RWPE2 (cell line): ENCODE measurements at regions not wholly inside any gene's neighbourhood (a gene's known extent, or its start where the extent isn't known, plus 50 kb on each side); places are given as distances from the start of the nearest gene placed in this dataset.
A peak's percentile ranks its signal among the peaks of the same experiment; 100 is the strongest.

Experiments
- ATAC-seq: fragments of 200-7000 bp; cut with Tn5 transposase; 3 replicates; pipeline ENCODE4 v1.9.1; 2021; ENCODE audit warnings: low read depth
- DNase-seq: peaks from one replicate; pipeline ENCODE4 v3.0.0-alpha.2; 2020; ENCODE audit warnings: low spot score
- H3K27ac ChIP-seq: fragments of 450-650 bp; 2 replicates; pipeline ENCODE4 v1.5.1; 2017; ENCODE audit warnings: mild to moderate bottlenecking; ENCODE audit not compliant: poor library complexity, severe bottlenecking
- H3K27me3 ChIP-seq: fragments of 250-450 bp; sonication (Bioruptor Pico); 2 replicates; pipeline ENCODE4 v1.5.1; 2021; ENCODE audit warnings: mild to moderate bottlenecking, moderate library complexity; ENCODE audit not compliant: insufficient read depth, poor library complexity, severe bottlenecking
- H3K36me3 ChIP-seq: fragments of 250-450 bp; sonication (Bioruptor Pico); 2 replicates; pipeline ENCODE4 v1.5.1; 2020; ENCODE audit warnings: low read depth, mild to moderate bottlenecking, moderate library complexity
- H3K4me1 ChIP-seq: fragments of 250-450 bp; sonication (Bioruptor Pico); 2 replicates; pipeline ENCODE4 v1.5.1; 2021; ENCODE audit warnings: mild to moderate bottlenecking, moderate library complexity; ENCODE audit not compliant: insufficient read depth, poor library complexity, severe bottlenecking
- H3K4me3 ChIP-seq: fragments of 250-450 bp; sonication (Bioruptor Pico); 2 replicates; pipeline ENCODE4 v1.5.1; 2021; ENCODE audit warnings: mild to moderate bottlenecking, moderate library complexity; ENCODE audit not compliant: severe bottlenecking
- H3K9me3 ChIP-seq: fragments of 250-450 bp; sonication (Bioruptor Pico); 2 replicates; pipeline ENCODE4 v1.5.1; 2021; ENCODE audit warnings: mild to moderate bottlenecking, moderate library complexity; ENCODE audit not compliant: severe bottlenecking
- TF ChIP-seq, protein P1 (sequence below): fragments of 450-650 bp; IDR thresholded peaks from one replicate; pipeline ENCODE4 v1.5.1; 2017; ENCODE audit warnings: mild to moderate bottlenecking, moderate library complexity; ENCODE audit not compliant: poor library complexity, severe bottlenecking

DNA sequence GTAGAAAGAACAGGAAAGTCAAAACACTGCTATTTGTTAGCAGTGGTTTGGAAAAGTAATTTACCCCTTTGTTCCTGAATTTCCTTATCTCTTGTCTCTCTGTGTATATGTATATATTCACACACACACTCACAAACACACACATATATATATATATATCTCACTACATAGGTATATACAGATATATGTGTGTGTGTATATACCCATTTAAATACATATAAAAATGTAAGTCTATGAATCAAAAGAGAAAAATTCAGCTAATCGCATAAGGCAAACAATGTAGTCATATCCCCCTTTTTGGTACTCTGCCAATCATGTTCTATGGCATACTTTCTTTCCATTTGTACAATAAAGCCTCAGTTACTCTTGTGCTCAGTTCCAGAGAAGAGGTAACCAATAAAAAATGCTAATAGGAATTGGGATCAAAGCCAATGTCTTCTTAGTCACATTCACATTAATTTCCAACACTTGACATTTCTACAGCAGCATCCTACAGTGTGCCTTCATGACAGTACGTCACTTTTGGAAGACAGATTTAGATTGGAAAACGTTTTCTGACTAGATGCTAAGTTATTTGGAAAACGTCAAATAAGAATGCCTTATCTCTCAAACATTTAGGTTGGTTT, 94.6 kb downstream of the MC4R start:
- no peak overlapping the region for H3K4me3 ChIP-seq
- peak overlapping the region; percentile 48 for H3K27ac ChIP-seq
- H3K36me3 ChIP-seq, result no peaks in the 10 kb centered on the region
- peaks cover 14% of the 10 kb centered on the region for H3K4me1 ChIP-seq
- no peak for DNase-seq
- TF ChIP-seq, protein P1, sequence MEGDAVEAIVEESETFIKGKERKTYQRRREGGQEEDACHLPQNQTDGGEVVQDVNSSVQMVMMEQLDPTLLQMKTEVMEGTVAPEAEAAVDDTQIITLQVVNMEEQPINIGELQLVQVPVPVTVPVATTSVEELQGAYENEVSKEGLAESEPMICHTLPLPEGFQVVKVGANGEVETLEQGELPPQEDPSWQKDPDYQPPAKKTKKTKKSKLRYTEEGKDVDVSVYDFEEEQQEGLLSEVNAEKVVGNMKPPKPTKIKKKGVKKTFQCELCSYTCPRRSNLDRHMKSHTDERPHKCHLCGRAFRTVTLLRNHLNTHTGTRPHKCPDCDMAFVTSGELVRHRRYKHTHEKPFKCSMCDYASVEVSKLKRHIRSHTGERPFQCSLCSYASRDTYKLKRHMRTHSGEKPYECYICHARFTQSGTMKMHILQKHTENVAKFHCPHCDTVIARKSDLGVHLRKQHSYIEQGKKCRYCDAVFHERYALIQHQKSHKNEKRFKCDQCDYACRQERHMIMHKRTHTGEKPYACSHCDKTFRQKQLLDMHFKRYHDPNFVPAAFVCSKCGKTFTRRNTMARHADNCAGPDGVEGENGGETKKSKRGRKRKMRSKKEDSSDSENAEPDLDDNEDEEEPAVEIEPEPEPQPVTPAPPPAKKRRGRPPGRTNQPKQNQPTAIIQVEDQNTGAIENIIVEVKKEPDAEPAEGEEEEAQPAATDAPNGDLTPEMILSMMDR, result no peak
- H3K9me3 ChIP-seq, result no peaks in the 10 kb centered on the region
- ATAC-seq, result peak; percentile 91
- H3K27me3 ChIP-seq, result no peaks in the 10 kb centered on the region

DNA sequence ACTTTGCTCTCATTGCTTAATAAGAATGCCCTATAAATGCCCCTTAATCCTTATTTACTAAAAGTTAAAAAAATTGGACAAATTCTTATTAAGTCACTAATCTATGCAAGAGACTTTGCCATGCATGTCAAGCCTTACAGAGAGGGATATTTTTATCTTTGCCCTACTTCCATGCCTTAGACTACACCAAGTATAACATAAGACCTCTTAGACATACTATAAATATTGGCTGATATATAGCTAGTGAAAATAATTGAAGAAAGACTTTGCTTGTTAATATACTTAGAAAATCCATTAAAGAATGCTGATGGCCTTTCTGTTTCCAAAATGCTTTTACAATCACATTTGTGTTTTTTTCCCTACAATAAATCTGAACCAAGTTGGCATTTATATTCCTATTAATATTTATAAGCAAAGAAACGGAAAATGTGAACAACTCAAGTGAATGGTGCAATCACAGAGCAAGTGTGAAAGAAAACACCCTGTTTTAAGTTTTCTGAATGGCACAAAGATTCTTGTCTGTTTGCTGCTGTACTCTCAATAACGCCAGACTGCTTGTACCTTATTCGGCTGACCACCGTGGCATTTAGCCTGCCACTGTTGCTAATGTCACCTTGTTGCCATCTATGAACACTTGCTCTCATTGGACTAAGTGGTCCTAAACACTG, 105.0 kb downstream of the MC4R start:
- Histone ChIP-seq H3K27me3 (no peaks in the 10 kb centered on the region), H3K9me3 (no peaks in the 10 kb centered on the region), H3K27ac (no peak overlapping the region), H3K4me1 (no peaks in the 10 kb centered on the region), H3K4me3 (no peak overlapping the region), H3K36me3 (no peaks in the 10 kb centered on the region)
- TF ChIP-seq, protein P1, result no peak
- DNase-seq, result no peak
- no peak for ATAC-seq

GRCh38 chr18:60266558-60266957, 106.0 kb downstream of the MC4R start:
- H3K4me1 ChIP-seq, result no peaks in the 10 kb centered on the region
- TF ChIP-seq, protein P1, result no peak
- DNase-seq (no peak), ATAC-seq (no peak)
- H3K27me3 ChIP-seq, result no peaks in the 10 kb centered on the region
- no peak overlapping the region for H3K4me3 ChIP-seq
- H3K36me3 ChIP-seq, result no peaks in the 10 kb centered on the region
- H3K9me3 ChIP-seq, result no peaks in the 10 kb centered on the region
- H3K27ac ChIP-seq, result no peak overlapping the region

DNA sequence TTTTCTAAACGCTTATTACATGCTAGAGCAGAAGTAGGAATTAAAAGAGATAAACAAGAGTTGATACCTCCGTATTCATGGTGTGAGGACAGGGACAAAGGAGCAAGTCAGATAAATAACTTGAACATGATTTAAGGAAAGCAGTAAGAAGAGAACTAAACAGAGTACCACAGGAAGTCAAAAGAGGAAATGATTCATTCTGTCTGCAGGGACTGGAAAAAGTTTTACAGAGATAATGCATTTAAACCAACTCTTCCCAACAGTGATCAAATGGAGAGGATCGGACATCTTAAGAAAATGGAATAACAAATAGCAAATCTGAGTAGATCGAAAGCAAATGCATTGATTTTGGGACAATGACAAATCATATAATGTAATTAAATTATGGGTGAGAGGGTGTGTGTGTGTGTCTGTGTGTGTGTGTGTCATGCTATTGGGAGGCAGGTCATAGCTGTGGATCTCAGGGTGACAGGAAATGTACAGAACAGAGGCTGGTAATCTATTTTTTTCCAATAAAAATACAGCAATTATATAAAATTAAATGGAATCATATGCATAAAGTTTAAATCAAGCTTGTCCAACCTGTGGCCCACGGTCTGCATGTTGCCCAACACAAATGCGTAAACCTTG, 113.4 kb downstream of the MC4R start:
- H3K9me3 ChIP-seq, result no peaks in the 10 kb centered on the region
- DNase-seq (no peak), ATAC-seq (0 out of 3 replicates have a peak, but pooled peaks have one; percentile 23)
- peak overlapping the region; percentile 4 for H3K27ac ChIP-seq
- peaks cover 4% of the 10 kb centered on the region for H3K4me1 ChIP-seq
- TF ChIP-seq, protein P1, result no peak
- H3K4me3 ChIP-seq, result no peak overlapping the region
- H3K36me3 ChIP-seq, result no peaks in the 10 kb centered on the region
- no peaks in the 10 kb centered on the region for H3K27me3 ChIP-seq
